CD4-positive, alpha-beta T cell (primary cell): ENCODE measurements at regions not wholly inside any gene's neighbourhood (a gene's known extent, or its start where the extent isn't known, plus 50 kb on each side); places are given as distances from the start of the nearest gene placed in this dataset.

ENCODE experiments used
- ATAC-seq: fragments of 200-7000 bp; cut with Tn5 transposase; one replicate; pipeline ENCODE4 v1.10.0; 2022; ENCODE audit warnings: mild to moderate bottlenecking; ENCODE audit not compliant: poor library complexity
- CTCF ChIA-PET: fragments of 350-600 bp; sonication (Branson Sonifier 250); formaldehyde crosslinking; loops from one replicate; lab custom pipeline; 2021; ENCODE audit warnings: antibody characterized with exemption, inconsistent platforms; lab: Charles Lee
- POLR2A ChIA-PET: fragments of 350-600 bp; sonication (Branson Sonifier 250); formaldehyde crosslinking; loops from one replicate; lab custom pipeline; 2021; ENCODE audit warnings: antibody characterized with exemption, inconsistent platforms; lab: Charles Lee
- DNase-seq, 14 experiments: peaks; one replicate each; pipeline ENCODE4 v3.0.0-alpha.2; 2013 to 2020; ENCODE audit warnings: mixed read lengths in 2 of 14
- H3K27ac ChIP-seq, 2 donors: one replicate each; pipeline versions ENCODE4 v1.5.1 to v1.7.0; 2013; ENCODE audit warnings: low read length in 2 of 2, low read depth in 1 of 2, mild to moderate bottlenecking in 1 of 2
- H3K27me3 ChIP-seq, 2 experiments: 1 replicate in 1 of 2; 2 replicates in 1 of 2; pipeline versions ENCODE4 v1.6.1 to v1.7.0; 2013; ENCODE audit warnings: low read length in 2 of 2, control low read depth in 1 of 2, mild to moderate bottlenecking in 1 of 2, moderate library complexity in 1 of 2; ENCODE audit not compliant: insufficient read depth in 2 of 2, control insufficient read depth in 1 of 2
- H3K36me3 ChIP-seq: one replicate; pipeline ENCODE4 v1.6.1; 2013; ENCODE audit warnings: low read length, control low read depth; ENCODE audit not compliant: insufficient read depth
- H3K4me1 ChIP-seq: one replicate; pipeline ENCODE4 v1.6.1; 2013; ENCODE audit warnings: low read length, control low read depth; ENCODE audit not compliant: insufficient read depth
- H3K4me3 ChIP-seq: one replicate; pipeline ENCODE4 v1.5.1; 2013; ENCODE audit warnings: mild to moderate bottlenecking, low read length, moderate library complexity
- H3K9me3 ChIP-seq, 2 experiments: 1 replicate in 1 of 2; 2 replicates in 1 of 2; pipeline versions ENCODE4 v1.6.1 to v1.7.0; 2013; ENCODE audit warnings: low read length in 2 of 2, mild to moderate bottlenecking in 2 of 2, control low read depth in 1 of 2, moderate library complexity in 1 of 2; ENCODE audit not compliant: control insufficient read depth in 1 of 2, insufficient read depth in 1 of 2
- H3K27ac Mint-ChIP-seq: one replicate; pipeline ENCODE4 v1.8.0; 2020; ENCODE audit warnings: mixed read lengths
- H3K27me3 Mint-ChIP-seq: one replicate; pipeline ENCODE4 v1.8.0; 2021; ENCODE audit warnings: mixed read lengths
- H3K36me3 Mint-ChIP-seq: one replicate; pipeline ENCODE4 v1.8.0; 2021; ENCODE audit warnings: low read depth, mixed read lengths
- H3K4me1 Mint-ChIP-seq: one replicate; pipeline ENCODE4 v1.8.0; 2021; ENCODE audit warnings: low read depth, mixed read lengths
- H3K4me3 Mint-ChIP-seq: one replicate; pipeline ENCODE4 v1.8.0; 2020; ENCODE audit warnings: mild to moderate bottlenecking, mixed read lengths
- H3K9me3 Mint-ChIP-seq: one replicate; pipeline ENCODE4 v1.8.0; 2020; ENCODE audit warnings: mixed read lengths
- intact Hi-C, 2 experiments: fragments of 100-400 bp; cut with DNase I in 1 of 2; cut with micrococcal nuclease in 1 of 2; formaldehyde crosslinking; loops; one replicate each; pipeline versions ENCODE4 v1.15.1 to v1.9.0; 2023 to 2025; cut with DNase I, micrococcal nuclease
- TF ChIP-seq, protein P1 (sequence below): fragments of 200-600 bp; IDR thresholded peaks from one replicate; pipeline ENCODE4 v1.8.0; 2022; ENCODE audit warnings: antibody characterized with exemption, mild to moderate bottlenecking

DNA sequence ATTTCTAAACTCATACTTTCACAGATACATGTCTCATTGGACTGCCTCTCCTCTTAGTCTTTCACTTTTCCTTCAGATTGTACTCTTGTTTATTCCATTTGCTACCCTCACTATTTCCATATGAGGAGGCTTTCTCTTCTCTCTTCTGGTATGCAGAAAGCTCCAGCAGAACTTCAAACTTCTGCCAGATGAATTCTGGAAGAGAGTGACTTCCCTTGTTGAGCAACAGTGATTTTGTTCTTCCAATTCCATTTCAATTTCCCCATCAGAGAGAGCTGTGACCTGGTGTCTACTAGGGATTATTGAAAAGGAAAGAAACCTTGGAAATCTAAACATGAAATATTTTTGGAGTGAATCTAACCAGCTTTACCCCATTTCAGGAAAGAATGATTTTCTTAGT is 523.2 kb upstream of the ZNF717 start:
- no peaks in the 10 kb centered on the region for H3K36me3 Mint-ChIP-seq
- H3K9me3 ChIP-seq, result no peaks in the 10 kb centered on the region
- intact Hi-C loops, result no loop called here
- ChIA-PET POLR2A (no interaction called here), CTCF (interaction anchor here (0.6 kb wide), 1 partner anchor 27 kb away, joined by 3 read pairs; no protein-coding TSS in a partner anchor)
- no peaks in the 10 kb centered on the region for H3K4me1 Mint-ChIP-seq
- DNase-seq, result no peak
- no peak overlapping the region for H3K27ac Mint-ChIP-seq
- TF ChIP-seq, protein P1, sequence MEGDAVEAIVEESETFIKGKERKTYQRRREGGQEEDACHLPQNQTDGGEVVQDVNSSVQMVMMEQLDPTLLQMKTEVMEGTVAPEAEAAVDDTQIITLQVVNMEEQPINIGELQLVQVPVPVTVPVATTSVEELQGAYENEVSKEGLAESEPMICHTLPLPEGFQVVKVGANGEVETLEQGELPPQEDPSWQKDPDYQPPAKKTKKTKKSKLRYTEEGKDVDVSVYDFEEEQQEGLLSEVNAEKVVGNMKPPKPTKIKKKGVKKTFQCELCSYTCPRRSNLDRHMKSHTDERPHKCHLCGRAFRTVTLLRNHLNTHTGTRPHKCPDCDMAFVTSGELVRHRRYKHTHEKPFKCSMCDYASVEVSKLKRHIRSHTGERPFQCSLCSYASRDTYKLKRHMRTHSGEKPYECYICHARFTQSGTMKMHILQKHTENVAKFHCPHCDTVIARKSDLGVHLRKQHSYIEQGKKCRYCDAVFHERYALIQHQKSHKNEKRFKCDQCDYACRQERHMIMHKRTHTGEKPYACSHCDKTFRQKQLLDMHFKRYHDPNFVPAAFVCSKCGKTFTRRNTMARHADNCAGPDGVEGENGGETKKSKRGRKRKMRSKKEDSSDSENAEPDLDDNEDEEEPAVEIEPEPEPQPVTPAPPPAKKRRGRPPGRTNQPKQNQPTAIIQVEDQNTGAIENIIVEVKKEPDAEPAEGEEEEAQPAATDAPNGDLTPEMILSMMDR, result no peak
- H3K27ac ChIP-seq, result no peak overlapping the region
- no peaks in the 10 kb centered on the region for H3K27me3 Mint-ChIP-seq
- H3K4me3 Mint-ChIP-seq, result no peak overlapping the region
- no peaks in the 10 kb centered on the region for H3K36me3 ChIP-seq
- no peak for ATAC-seq
- H3K4me3 ChIP-seq, result no peak overlapping the region
- H3K4me1 ChIP-seq, result no peaks in the 10 kb centered on the region
- no peaks in the 10 kb centered on the region for H3K27me3 ChIP-seq
- peaks cover 14% of the 10 kb centered on the region for H3K9me3 Mint-ChIP-seq

DNA sequence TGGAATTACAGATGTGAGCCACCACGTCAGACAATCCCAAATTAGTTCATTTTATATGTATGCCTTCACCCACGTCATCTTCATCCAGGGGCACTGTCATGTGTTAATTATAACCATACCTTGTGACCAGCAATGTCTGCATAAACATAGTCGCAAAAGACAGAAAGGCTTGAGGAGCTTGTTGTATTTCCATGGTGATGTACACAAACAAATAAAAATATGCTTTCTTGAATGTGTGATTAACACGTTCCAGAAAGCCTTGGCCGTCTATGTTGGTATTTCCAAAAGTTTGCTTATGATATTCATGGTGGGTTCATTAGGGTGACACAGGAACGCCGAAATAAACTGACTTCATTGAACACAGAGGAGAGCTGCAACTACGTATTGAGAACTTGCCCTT is 524.7 kb upstream of the ZNF717 start:
- ChIA-PET POLR2A (no interaction called here), CTCF (no interaction called here)
- intact Hi-C loops, result no loop called here
- no peaks in the 10 kb centered on the region for H3K36me3 Mint-ChIP-seq
- peaks cover 14% of the 10 kb centered on the region for H3K9me3 Mint-ChIP-seq
- H3K27me3 Mint-ChIP-seq, result no peaks in the 10 kb centered on the region
- no peaks in the 10 kb centered on the region for H3K4me1 ChIP-seq
- DNase-seq (no peak), ATAC-seq (no peak)
- no peaks in the 10 kb centered on the region for H3K36me3 ChIP-seq
- H3K27ac ChIP-seq, result no peak overlapping the region
- H3K4me3 ChIP-seq, result no peak overlapping the region
- no peaks in the 10 kb centered on the region for H3K4me1 Mint-ChIP-seq
- H3K27me3 ChIP-seq, result no peaks in the 10 kb centered on the region
- no peak overlapping the region for H3K27ac Mint-ChIP-seq
- TF ChIP-seq, protein P1, result no peak
- no peak overlapping the region for H3K4me3 Mint-ChIP-seq
- H3K9me3 ChIP-seq, result no peaks in the 10 kb centered on the region

DNA sequence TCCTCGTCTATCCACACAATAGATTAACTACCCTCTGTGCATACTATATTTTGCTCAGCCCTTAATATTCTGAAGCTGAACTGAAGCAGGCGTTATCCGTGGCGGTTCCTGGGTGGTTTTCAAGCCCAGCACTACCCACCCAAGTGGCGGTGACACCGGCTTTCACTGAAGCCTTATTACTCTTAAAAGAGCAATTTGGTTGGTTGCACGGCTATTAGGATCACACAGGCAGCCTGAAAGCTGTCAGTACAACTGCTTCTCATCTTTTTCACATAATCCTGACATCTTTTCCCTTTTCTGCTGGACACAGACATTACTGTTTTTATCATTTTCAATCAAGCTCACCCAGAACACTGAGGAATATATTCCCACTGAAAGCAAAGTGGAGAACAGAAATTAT is 525.3 kb upstream of the ZNF717 start:
- H3K4me1 Mint-ChIP-seq, result no peaks in the 10 kb centered on the region
- no peaks in the 10 kb centered on the region for H3K36me3 Mint-ChIP-seq
- DNase-seq, result no peak
- H3K27ac Mint-ChIP-seq, result no peak overlapping the region
- peaks cover 14% of the 10 kb centered on the region for H3K9me3 Mint-ChIP-seq
- POLR2A ChIA-PET, result no interaction called here
- TF ChIP-seq, protein P1, result no peak
- no peak overlapping the region for H3K4me3 Mint-ChIP-seq
- no peaks in the 10 kb centered on the region for H3K9me3 ChIP-seq
- intact Hi-C loops, result no loop called here
- CTCF ChIA-PET, result no interaction called here
- H3K27me3 Mint-ChIP-seq, result no peaks in the 10 kb centered on the region
- H3K27me3 ChIP-seq, result no peaks in the 10 kb centered on the region
- H3K36me3 ChIP-seq, result no peaks in the 10 kb centered on the region
- ATAC-seq, result no peak
- no peak overlapping the region for H3K4me3 ChIP-seq
- H3K27ac ChIP-seq, result no peak overlapping the region
- no peaks in the 10 kb centered on the region for H3K4me1 ChIP-seq
